Cardiac muscle cell (in vitro differentiated cells and primary cell): ENCODE measurements at regions not wholly inside any gene's neighbourhood (a gene's known extent, or its start where the extent isn't known, plus 50 kb on each side); places are given as distances from the start of the nearest gene placed in this dataset.

Experiments used
- DNase-seq, 2 donors: peaks; one replicate each; pipeline versions ENCODE4 v3.0.0 to v3.0.0-alpha.2; 2010 to 2017; ENCODE audit warnings: low read depth in 1 of 2, low spot score in 1 of 2
- H3K27ac ChIP-seq: fragments of 200-600 bp; sonication (generic); 2 replicates; pipeline ENCODE4 v1.5.1; 2016
- H3K27me3 ChIP-seq: fragments of 200-600 bp; sonication (generic); 2 replicates; pipeline ENCODE4 v1.6.0; 2016; ENCODE audit warnings: control low read depth
- H3K36me3 ChIP-seq: fragments of 200-600 bp; sonication (generic); 2 replicates; pipeline ENCODE4 v1.5.1; 2016; ENCODE audit warnings: control low read depth
- H3K4me1 ChIP-seq: fragments of 200-600 bp; sonication (generic); 2 replicates; pipeline ENCODE4 v1.8.1; 2017; ENCODE audit warnings: low read depth, mild to moderate bottlenecking, mixed run types
- H3K4me3 ChIP-seq: fragments of 200-600 bp; sonication (generic); 2 replicates; pipeline ENCODE4 v1.5.1; 2016; ENCODE audit warnings: mild to moderate bottlenecking
- H3K9me3 ChIP-seq: fragments of 200-600 bp; sonication (generic); 2 replicates; pipeline ENCODE4 v1.5.1; 2017; ENCODE audit warnings: low read depth, mild to moderate bottlenecking, control low read depth
- TF ChIP-seq, protein P1 (sequence below): IDR thresholded peaks from 2 replicates; pipeline ENCODE4 v1.5.1; 2012; ENCODE audit warnings: low read depth, mild to moderate bottlenecking, low read length

DNA sequence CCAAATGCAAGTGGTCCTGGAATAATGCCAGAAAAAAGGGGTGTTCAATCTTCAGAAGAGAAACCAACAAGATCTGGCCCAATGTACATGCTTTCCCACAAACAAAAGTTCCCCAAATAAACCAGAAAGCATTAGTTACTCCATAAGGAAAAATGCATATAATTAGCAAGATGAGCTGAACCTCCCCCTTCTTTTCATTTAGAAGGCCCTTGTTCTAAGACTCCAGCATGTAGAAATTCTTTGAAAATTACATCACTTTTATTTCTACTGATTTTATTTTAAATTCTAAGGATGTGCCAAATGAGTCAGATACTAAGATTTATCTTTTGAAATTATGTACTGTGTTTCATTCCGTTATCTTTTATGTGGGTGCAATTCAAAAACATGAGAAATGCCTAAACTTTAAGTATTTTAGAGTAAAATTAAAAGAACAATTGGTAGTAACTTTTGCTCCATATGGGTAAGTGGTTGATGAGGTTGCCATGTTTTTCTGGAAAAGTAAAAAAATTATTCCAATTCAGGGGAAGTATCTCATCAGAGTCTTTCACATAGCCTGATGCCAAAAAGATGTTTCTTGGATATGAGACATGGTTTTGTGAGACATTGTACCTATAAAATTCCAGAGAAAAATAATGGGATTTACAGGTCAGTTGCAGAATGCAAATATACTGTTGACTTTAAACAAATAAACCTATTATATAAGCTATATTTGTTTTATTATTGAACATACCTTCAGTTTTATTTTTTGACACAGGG lies 106.5 kb upstream of the CCDC112 start:
- H3K4me3 ChIP-seq = no peak overlapping the region
- TF ChIP-seq, protein P1, sequence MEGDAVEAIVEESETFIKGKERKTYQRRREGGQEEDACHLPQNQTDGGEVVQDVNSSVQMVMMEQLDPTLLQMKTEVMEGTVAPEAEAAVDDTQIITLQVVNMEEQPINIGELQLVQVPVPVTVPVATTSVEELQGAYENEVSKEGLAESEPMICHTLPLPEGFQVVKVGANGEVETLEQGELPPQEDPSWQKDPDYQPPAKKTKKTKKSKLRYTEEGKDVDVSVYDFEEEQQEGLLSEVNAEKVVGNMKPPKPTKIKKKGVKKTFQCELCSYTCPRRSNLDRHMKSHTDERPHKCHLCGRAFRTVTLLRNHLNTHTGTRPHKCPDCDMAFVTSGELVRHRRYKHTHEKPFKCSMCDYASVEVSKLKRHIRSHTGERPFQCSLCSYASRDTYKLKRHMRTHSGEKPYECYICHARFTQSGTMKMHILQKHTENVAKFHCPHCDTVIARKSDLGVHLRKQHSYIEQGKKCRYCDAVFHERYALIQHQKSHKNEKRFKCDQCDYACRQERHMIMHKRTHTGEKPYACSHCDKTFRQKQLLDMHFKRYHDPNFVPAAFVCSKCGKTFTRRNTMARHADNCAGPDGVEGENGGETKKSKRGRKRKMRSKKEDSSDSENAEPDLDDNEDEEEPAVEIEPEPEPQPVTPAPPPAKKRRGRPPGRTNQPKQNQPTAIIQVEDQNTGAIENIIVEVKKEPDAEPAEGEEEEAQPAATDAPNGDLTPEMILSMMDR = no peak
- DNase-seq = peak in 1 of 2 donors; percentile 72

DNA sequence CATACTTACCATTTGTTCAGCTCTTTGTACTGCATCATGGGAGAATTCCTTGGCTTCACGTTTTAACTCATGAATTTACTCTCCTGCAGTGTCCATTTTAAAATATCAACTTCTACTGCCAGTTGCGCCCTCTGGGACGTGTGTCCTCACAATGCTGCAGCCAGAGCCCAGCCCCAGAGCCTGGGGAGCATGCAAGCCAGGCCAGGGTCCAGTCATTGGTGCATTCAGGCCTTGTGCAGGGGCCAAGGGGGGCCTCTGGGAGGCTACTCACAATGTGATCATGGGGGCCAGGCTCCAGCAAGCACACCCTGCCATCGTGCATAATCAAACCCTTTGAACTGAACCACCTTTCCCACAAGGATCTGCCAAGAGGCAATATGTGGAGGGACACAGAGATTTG lies 105.6 kb upstream of the CCDC112 start:
- H3K27me3 ChIP-seq = no peaks in the 10 kb centered on the region
- DNase-seq = no peak
- TF ChIP-seq, protein P1 = no peak
- H3K4me1 ChIP-seq = no peaks in the 10 kb centered on the region
- H3K4me3 ChIP-seq = no peak overlapping the region
- H3K27ac ChIP-seq = no peak overlapping the region
- no peaks in the 10 kb centered on the region for H3K36me3 ChIP-seq
- H3K9me3 ChIP-seq = no peaks in the 10 kb centered on the region

More for the DNA sequence above, 106.5 kb upstream of the CCDC112 start:
- H3K27me3 ChIP-seq = no peaks in the 10 kb centered on the region
- no peak overlapping the region for H3K27ac ChIP-seq
- H3K36me3 ChIP-seq = no peaks in the 10 kb centered on the region
- no peaks in the 10 kb centered on the region for H3K4me1 ChIP-seq
- no peaks in the 10 kb centered on the region for H3K9me3 ChIP-seq

DNA sequence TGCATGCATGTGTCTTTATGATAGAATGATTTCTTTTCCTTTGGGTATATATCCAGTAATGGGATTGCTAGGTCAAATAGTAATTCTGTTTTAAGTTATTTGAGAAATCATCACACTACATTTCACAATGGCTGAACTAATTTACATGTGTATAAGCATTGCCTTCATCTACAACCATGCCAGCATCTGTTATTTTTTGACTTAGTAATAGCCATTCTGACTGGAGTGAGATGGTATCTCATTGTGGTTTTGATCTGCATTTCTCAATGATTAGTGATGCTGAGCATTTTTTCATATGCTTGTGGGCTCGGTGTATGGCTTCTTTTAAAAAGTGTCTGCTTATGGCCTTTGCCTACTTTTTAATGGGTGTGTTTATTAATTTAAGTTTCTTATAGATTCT lies 102.3 kb upstream of the CCDC112 start:
- H3K27ac ChIP-seq = no peak overlapping the region
- no peaks in the 10 kb centered on the region for H3K4me1 ChIP-seq
- peak in 1 of 2 donors; percentile 91 for DNase-seq
- no peaks in the 10 kb centered on the region for H3K27me3 ChIP-seq
- H3K9me3 ChIP-seq = no peaks in the 10 kb centered on the region
- no peak overlapping the region for H3K4me3 ChIP-seq
- H3K36me3 ChIP-seq = no peaks in the 10 kb centered on the region
- TF ChIP-seq, protein P1 = no peak

DNA sequence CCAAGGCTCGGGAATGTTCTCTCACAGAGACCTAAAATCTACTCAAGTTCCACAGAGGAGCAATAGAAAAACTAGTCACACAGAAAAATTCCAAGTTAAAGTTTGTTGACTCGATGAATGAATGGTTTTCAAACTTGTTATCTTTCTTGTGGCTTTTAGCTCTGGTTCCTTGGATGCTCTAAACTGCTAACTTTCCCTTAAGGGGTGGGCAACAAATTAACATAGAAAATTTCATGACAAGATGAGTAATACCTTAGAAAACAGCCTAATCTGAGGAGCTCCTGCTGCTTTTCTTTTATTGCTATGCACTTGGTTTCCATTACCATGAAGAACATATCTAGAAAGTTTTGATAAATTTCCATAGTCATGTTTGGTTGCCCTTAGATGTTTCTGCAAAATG lies 100.2 kb upstream of the CCDC112 start:
- peak in 1 of 2 donors; percentile 65 for DNase-seq
- TF ChIP-seq, protein P1 = no peak
- H3K4me1 ChIP-seq = no peaks in the 10 kb centered on the region
- no peaks in the 10 kb centered on the region for H3K9me3 ChIP-seq
- no peak overlapping the region for H3K27ac ChIP-seq
- no peak overlapping the region for H3K4me3 ChIP-seq
- H3K27me3 ChIP-seq = no peaks in the 10 kb centered on the region
- H3K36me3 ChIP-seq = no peaks in the 10 kb centered on the region

DNA sequence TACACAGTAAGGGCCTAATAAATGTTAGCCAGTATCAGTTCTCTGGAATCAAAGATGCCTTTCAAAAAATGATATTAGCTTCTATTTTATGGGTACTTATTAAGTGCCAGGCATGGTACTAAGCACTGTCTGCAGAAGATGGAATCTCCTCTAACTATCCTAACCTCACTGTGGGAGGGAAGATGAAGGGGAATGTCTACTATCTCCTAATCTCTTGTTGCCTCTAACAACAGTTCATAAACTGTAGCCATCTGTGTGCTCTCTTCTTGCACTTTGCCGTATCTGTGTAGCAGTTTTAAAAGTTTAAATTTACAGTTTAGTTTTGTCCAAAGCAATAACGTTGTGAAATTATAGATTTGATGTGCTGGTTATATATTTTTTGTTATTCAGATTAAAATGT lies 99.6 kb upstream of the CCDC112 start:
- H3K4me1 ChIP-seq = no peaks in the 10 kb centered on the region
- H3K27ac ChIP-seq = no peak overlapping the region
- H3K36me3 ChIP-seq = no peaks in the 10 kb centered on the region
- no peaks in the 10 kb centered on the region for H3K9me3 ChIP-seq
- H3K4me3 ChIP-seq = no peak overlapping the region
- DNase-seq = no peak
- H3K27me3 ChIP-seq = no peaks in the 10 kb centered on the region
- TF ChIP-seq, protein P1 = no peak
